Endodermal cell (in vitro differentiated cells): ENCODE measurements at regions not wholly inside any gene's neighbourhood (a gene's known extent, or its start where the extent isn't known, plus 50 kb on each side); places are given as distances from the start of the nearest gene placed in this dataset.

Experiments
- DNase-seq: peaks from one replicate; pipeline ENCODE4 v3.0.0-alpha.2; 2017
- H3K27ac ChIP-seq: 2 replicates; pipeline ENCODE4 v1.5.1; 2013; ENCODE audit warnings: mild to moderate bottlenecking, low read depth, low read length, moderate library complexity
- H3K27me3 ChIP-seq: 2 replicates; pipeline ENCODE4 v1.6.1; 2013; ENCODE audit warnings: mild to moderate bottlenecking, low read length, moderate library complexity; ENCODE audit not compliant: insufficient read depth, control insufficient read depth, poor library complexity, severe bottlenecking
- H3K36me3 ChIP-seq: 2 replicates; pipeline ENCODE4 v1.7.0; 2013; ENCODE audit warnings: mild to moderate bottlenecking, low read length, moderate library complexity; ENCODE audit not compliant: control insufficient read depth, insufficient read depth
- H3K4me1 ChIP-seq: one replicate; pipeline ENCODE4 v1.7.0; 2013; ENCODE audit warnings: low read length; ENCODE audit not compliant: control insufficient read depth, insufficient read depth
- H3K4me3 ChIP-seq: 2 replicates; pipeline ENCODE4 v1.5.1; 2013; ENCODE audit warnings: mild to moderate bottlenecking, low read length, moderate library complexity
- H3K9ac ChIP-seq: 2 replicates; pipeline ENCODE4 v1.6.1; 2013; ENCODE audit warnings: mild to moderate bottlenecking, low read length, moderate library complexity; ENCODE audit not compliant: poor library complexity, severe bottlenecking; ENCODE audit errors: extremely low read depth
- H3K9me3 ChIP-seq: 2 replicates; pipeline ENCODE4 v1.6.1; 2013; ENCODE audit warnings: mild to moderate bottlenecking, low read length, moderate library complexity; ENCODE audit not compliant: control insufficient read depth
- H3K27ac Mint-ChIP-seq: 2 replicates; pipeline ENCODE4 v1.8.0; 2020; ENCODE audit warnings: mixed read lengths
- H3K27me3 Mint-ChIP-seq: 2 replicates; pipeline ENCODE4 v1.8.0; 2021; ENCODE audit warnings: mild to moderate bottlenecking, mixed read lengths; ENCODE audit not compliant: insufficient read depth
- H3K36me3 Mint-ChIP-seq: 2 replicates; pipeline ENCODE4 v1.8.0; 2020; ENCODE audit warnings: low read depth, mixed read lengths
- H3K4me1 Mint-ChIP-seq: 2 replicates; pipeline ENCODE4 v1.8.0; 2020; ENCODE audit warnings: mixed read lengths
- H3K4me3 Mint-ChIP-seq: 2 replicates; pipeline ENCODE4 v1.8.0; 2020; ENCODE audit warnings: mild to moderate bottlenecking, moderate library complexity, mixed read lengths
- H3K9me3 Mint-ChIP-seq: 2 replicates; pipeline ENCODE4 v1.8.0; 2020; ENCODE audit warnings: mild to moderate bottlenecking, mixed read lengths
- WGBS, 2 experiments: methylation state at CpG; one replicate each; pipeline versions ENCODE4 v1.1.5 to v1.1.7; 2013; ENCODE audit warnings: missing lambda C conversion rate in 2 of 2, mixed read lengths in 1 of 2; ENCODE audit not compliant: insufficient coverage in 1 of 2, insufficient read length in 1 of 2; 5-methylcytosine and 5-hydroxymethylcytosine counted together
- TF ChIP-seq, protein P1 (sequence below): fragments of 200-600 bp; sonication (generic); conservative IDR thresholded peaks from 2 replicates; pipeline ENCODE4 v1.5.0; 2021; ENCODE audit warnings: antibody characterized with exemption, mild to moderate bottlenecking

- no peaks in the 10 kb centered on the region for H3K36me3 Mint-ChIP-seq
- H3K27me3 Mint-ChIP-seq, result no peaks in the 10 kb centered on the region
- H3K27ac ChIP-seq, result no peak overlapping the region
These were observed 601.9 kb downstream of the SNAPC1 start for GRCh38 chr14:62364161-62364560.

DNA sequence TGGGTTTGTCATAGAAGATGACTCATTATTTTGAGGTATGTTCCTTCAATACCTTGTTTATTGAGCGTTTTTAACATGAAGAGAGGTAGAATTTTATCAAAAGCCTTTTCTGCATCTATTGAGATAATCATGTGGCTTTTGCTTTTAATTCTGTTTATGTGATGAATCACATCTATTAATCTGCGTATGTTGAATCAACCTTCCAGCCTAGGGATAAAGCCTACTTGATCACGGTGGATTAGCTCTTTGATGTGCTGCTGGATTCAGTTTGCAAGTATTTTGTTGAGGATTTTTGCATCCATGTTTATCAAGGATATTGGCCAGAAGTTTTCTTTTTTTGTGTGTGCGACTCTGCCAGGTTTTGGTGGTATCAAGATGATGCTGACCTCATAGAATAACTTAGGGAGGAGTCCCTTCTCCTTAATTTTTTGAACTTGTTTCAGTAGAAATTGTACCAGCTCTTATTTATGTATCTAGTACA lies 602.6 kb downstream of the SNAPC1 start:
- Mint-ChIP-seq H3K4me1 (peaks cover 2% of the 10 kb centered on the region), H3K9me3 (no peaks in the 10 kb centered on the region), H3K4me3 (no peak overlapping the region), H3K27ac (no peak overlapping the region), H3K27me3 (no peaks in the 10 kb centered on the region), H3K36me3 (no peaks in the 10 kb centered on the region)
- WGBS, 2 experiments, result 65 to 100% methylated on average over 2 to 4 of the region's 4 CpGs
- Histone ChIP-seq H3K9me3 (peaks cover 5% of the 10 kb centered on the region), H3K4me1 (no peaks in the 10 kb centered on the region), H3K9ac (no peak overlapping the region), H3K4me3 (no peak overlapping the region), H3K27ac (no peak overlapping the region), H3K36me3 (no peaks in the 10 kb centered on the region), H3K27me3 (no peaks in the 10 kb centered on the region)
- DNase-seq, result no peak
- TF ChIP-seq, protein P1, sequence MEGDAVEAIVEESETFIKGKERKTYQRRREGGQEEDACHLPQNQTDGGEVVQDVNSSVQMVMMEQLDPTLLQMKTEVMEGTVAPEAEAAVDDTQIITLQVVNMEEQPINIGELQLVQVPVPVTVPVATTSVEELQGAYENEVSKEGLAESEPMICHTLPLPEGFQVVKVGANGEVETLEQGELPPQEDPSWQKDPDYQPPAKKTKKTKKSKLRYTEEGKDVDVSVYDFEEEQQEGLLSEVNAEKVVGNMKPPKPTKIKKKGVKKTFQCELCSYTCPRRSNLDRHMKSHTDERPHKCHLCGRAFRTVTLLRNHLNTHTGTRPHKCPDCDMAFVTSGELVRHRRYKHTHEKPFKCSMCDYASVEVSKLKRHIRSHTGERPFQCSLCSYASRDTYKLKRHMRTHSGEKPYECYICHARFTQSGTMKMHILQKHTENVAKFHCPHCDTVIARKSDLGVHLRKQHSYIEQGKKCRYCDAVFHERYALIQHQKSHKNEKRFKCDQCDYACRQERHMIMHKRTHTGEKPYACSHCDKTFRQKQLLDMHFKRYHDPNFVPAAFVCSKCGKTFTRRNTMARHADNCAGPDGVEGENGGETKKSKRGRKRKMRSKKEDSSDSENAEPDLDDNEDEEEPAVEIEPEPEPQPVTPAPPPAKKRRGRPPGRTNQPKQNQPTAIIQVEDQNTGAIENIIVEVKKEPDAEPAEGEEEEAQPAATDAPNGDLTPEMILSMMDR, result no peak

More at GRCh38 chr14:62364161-62364560, 601.9 kb downstream of the SNAPC1 start:
- Histone ChIP-seq H3K9me3 (peaks cover 5% of the 10 kb centered on the region), H3K4me1 (no peaks in the 10 kb centered on the region), H3K9ac (no peak overlapping the region), H3K27me3 (no peaks in the 10 kb centered on the region), H3K36me3 (no peaks in the 10 kb centered on the region), H3K4me3 (no peak overlapping the region)
- Mint-ChIP-seq H3K4me1 (peaks cover 2% of the 10 kb centered on the region), H3K27ac (no peak overlapping the region), H3K9me3 (no peaks in the 10 kb centered on the region), H3K4me3 (no peak overlapping the region)
- 77 to 88% methylated on average over 2 of the region's 2 CpGs for WGBS, 2 experiments
- DNase-seq, result no peak
- TF ChIP-seq, protein P1, result no peak

DNA sequence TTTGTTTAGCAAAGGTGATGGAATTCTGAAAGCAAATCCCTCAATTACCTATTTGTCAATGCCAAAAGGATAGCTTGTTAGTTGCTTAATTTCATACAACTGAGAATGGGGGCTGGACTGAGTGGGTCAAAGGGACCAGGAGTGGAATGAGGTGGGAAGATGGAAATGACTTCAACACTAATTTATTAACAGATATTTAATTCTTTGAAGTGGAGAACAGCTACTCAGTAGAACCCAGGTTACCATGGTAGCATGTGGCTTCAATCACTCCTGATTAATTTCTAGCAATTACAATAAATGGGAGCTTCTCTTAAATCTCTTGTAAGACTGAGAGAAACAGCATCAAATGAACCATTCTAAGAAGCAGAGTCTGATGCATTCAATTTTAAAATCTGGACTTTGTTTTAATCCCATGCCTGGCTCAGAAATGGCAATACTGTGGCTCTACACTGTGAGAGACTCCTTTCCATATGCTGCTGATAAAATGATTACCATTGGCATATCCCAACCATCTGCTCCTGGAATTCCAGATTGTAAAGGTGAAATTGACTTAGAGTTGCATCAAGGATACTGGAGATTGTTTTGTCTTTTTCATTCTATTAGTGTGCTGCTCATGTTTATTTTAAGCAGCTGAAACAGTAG lies 607.8 kb downstream of the SNAPC1 start:
- Histone ChIP-seq H3K27ac (no peak overlapping the region), H3K4me1 (no peaks in the 10 kb centered on the region), H3K9me3 (no peaks in the 10 kb centered on the region), H3K9ac (no peak overlapping the region), H3K27me3 (no peaks in the 10 kb centered on the region), H3K4me3 (no peak overlapping the region), H3K36me3 (no peaks in the 10 kb centered on the region)
- no peak overlapping the region for H3K4me3 Mint-ChIP-seq
- no peaks in the 10 kb centered on the region for H3K4me1 Mint-ChIP-seq
- DNase-seq, result no peak
- no peaks in the 10 kb centered on the region for H3K27me3 Mint-ChIP-seq
- no peaks in the 10 kb centered on the region for H3K36me3 Mint-ChIP-seq
- H3K27ac Mint-ChIP-seq, result no peak overlapping the region
- H3K9me3 Mint-ChIP-seq, result no peaks in the 10 kb centered on the region
- TF ChIP-seq, protein P1, result no peak
